HT1080 (cell line): ENCODE measurements at regions not wholly inside any gene's neighbourhood (a gene's known extent, or its start where the extent isn't known, plus 50 kb on each side); places are given as distances from the start of the nearest gene placed in this dataset.
"Not testable (repeated sequence)": the region's sequence is repeated elsewhere in the genome, so short reads cannot be mapped to it uniquely, and the experiment has no call there.

Experiments
- DNase-seq: peaks from one replicate; pipeline ENCODE4 v3.0.0-alpha.2; 2015; ENCODE audit warnings: low read depth

DNA sequence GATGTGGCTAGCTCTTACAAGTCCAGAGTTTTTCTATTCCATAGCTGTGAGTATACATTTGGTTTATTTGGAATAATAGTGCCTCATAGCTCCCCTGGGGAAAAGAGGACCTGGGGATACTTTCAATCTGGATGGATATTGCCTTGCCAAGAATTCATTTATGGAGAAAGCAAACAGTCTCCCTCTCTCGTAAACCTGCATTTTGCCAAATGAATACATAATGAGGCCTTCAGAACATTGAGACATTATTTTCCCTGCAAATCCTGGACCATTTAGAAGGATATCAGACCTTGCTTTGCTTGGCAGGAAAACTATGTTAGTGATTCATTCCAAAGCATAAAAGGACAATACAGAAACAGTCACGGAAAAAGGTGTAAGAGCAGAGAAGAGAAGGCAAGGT, 569.6 kb upstream of the BRINP1 start:
- DNase-seq = no peak

DNA sequence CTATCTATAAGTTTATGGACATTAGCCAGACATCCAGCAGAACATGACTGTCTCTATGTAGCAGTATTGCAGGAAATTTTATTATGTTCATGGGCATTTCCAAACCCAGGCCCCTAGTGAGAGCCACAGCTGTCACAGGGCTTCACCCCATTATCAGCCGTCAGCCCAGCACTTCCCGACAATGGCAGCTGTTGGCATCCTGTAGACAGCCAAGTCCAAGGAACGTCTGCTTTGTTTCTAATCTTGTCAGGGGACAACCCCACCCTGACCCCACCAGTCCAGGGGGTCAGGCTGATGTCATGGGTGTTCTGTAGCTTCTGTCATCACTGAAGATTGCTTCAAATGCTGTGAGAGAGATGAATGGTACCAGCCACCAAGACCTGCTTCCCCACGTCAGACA, 565.3 kb upstream of the BRINP1 start:
- DNase-seq = no peak

DNA sequence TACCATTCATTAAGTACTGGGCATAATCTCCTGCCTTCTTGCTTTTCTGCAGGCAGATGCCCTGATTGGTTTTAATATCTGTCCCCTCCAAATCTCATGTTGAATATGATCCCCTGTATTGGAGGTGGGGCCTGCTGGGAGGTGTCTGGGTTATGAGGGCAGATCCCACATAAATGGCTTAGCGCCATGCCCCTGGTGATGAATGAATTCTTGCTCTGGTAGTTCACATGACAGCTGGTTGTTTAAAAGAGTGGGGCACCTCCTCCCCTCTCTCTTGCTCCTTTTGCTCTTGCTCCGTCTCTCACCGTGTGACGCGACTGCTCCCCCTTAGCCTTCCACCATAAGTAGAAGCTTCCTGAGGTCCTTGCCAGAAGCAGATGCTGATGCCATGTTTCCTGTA, 564.0 kb upstream of the BRINP1 start:
- DNase-seq = no peak

DNA sequence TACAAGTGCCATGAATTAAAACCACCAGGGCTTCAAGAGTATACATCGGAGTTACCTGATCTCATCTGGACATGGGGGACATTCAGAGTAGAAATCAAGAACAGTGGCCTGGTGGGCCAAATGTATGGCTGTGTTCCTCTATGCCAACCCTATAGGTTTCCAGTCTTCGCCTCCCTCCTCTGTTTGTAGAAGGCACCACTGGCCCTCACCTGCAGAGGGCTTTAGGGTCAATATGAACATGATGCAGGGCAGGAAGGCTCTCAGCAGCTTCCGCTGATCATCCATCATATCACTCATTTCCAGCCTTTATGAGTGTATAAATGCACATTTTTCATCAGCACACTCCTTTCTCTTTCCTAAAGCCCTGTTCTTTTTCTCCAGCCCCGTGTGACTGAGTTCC, 555.5 kb upstream of the BRINP1 start:
- no peak for DNase-seq

DNA sequence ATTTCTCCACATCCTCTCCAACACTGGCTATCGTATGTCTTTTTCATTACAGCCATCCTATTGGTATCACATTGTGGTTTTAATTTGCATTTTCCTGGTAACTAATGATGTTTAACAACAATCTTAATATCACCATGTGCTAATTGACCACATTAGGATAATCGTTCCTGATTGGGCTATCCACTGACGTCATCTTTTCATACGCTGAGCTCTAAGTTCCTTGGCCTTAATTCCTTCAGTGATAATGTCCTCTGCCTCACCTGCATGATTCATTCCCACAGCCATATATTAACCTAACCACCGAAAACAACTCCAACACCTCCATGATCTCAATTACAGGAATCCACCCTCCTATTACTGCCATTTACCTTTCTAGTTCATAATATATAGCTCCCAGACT, 547.9 kb upstream of the BRINP1 start:
- no peak for DNase-seq

DNA sequence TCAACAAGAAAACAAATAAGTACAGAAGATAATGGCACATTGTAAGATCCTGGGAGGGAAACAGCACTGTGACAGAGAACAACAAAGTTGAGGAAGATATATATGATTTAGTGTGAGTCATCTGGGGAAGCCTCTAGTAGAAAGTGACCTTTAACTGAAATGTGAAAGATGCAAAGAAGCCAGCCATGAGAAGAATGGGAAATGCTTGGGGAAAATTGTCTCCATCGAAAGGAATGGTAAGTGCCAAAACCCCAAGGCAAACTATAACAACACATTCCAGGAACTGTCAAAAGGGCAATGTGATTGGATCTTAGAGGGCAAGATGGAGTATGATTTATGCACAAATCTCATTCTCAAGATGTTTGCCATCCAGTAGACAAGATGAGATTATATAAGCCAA, 537.8 kb upstream of the BRINP1 start:
- DNase-seq = no peak

DNA sequence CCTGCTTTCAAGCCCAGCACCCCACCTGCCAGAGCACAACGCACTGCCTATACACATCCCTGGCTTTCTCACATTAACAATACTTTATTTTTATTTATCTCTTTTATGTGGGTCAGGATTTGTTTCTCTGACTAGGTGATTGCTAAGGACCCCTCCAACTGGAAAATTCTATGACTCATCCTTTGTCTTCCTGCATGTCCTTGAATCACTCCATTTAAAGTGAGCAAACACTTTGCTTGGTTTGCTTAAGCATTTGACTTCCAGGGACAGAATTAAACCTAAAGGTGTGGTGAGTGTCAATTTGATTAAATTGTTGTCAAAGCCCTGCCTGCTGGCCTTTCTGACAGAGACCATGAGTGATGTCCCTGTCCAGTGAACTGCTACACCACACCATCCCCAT, 536.5 kb upstream of the BRINP1 start:
- DNase-seq = peak; percentile 9

DNA sequence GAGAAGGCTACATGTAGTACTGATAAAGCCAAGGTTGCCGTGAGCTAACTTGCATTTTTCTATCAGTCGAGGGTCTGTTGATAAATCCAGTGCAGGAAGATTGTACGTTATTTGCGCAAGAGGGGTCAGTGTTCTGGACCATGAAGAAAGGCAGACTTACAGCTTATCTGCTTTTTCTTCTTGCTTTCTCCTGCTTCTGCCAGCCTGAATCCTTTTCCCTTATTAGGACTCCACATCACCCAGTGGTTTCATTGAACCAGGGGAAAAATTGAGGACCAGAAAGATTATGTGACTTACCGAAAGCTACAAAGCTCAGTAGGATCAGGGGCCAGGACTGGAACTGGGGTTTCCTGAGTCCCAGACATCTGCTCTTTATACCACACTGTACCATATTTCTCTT, 534.6 kb upstream of the BRINP1 start:
- no peak for DNase-seq

DNA sequence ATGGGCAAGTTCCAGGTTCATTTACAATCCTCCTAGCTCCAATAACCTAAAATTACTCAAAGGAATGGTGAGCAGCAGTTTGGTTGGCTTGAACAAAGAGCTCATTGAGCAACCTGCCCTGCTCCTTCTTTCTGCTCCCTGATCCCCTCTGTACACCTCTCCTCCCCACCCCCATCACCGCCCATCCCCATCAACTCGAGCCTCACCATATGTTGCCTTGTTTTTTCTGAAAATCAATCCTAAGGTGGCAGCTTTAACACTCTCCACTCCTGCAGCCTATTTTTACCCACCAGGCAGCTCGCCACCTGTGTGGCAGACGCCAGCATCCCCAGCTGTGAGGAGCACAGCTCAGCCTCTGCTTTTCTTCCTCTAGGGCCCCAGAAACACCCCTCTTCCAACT, 533.4 kb upstream of the BRINP1 start:
- DNase-seq = no peak

DNA sequence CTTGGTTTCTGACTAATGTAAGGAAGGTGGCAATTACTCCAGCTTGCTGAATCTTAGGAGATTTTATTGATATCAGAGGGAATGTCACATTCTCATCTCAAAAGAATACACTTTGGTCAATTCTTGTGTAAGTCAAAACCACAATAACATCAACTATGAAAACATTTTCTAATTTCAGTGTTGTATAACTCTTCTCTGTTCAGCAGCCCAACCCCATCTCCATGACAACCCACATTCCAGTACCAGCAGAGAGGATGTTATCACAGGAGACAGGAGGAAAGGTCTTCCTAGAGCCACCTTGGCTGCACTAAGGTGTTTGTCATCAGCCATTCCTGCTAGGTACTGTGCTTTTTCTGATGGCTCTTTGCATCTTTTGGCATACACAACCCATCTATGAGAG, 529.1 kb upstream of the BRINP1 start:
- no peak for DNase-seq

DNA sequence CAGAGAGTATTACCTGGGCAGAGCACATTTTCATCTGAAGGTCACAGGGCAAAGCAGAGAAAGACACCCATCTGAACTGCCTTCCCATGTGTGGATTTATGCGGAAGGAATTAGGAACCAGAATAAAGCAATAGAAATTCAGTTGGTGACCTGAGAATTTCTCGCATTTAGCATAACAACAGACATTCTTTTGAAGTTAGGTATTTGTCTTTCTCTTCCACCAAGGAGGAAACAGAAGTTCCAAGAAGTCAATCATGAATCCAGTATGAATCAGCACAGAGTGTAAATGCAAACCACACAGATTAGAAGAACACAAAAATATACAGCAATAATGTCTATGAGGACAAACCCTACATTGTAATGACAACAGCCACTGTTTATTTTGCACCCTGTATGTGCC, 515.2 kb upstream of the BRINP1 start:
- no peak for DNase-seq

DNA sequence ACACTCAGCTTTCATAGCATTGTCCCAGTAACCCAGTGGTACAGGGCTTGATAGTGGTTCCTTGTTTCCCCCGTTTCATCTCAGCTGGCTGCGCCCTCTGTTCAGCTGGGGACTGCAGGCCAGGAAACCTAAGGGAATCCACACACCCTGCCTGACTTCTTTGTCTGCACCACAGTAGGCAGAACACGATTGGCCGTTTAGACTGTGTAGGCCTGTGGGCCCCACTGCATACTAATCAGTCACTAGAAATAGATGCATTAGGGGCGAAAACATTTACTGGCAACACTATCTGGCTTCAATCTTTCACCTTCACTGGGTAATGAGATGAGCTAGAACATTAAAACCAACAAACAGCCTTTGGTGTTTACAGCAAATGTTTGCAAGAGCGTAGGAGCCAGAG, 512.7 kb upstream of the BRINP1 start:
- no peak for DNase-seq

DNA sequence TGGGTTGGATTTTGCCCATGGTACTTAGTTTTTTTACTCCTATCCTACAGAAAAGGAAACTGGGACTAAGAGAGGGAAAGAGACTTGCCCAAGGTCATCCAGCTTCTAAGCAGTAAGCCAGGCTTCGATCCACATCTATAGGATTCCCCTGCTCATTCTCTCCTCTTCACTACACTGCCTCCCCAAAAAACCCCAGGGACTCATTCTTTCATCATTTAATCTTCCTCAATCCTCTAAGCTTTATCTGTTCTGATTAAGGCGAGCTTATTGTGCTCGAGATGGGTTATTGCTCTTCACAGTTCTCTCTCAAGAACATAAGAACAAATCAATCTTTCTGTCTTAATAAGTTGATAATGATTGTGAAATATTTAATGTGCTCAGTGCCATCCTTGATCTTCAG, 511.1 kb upstream of the BRINP1 start:
- DNase-seq = no peak

DNA sequence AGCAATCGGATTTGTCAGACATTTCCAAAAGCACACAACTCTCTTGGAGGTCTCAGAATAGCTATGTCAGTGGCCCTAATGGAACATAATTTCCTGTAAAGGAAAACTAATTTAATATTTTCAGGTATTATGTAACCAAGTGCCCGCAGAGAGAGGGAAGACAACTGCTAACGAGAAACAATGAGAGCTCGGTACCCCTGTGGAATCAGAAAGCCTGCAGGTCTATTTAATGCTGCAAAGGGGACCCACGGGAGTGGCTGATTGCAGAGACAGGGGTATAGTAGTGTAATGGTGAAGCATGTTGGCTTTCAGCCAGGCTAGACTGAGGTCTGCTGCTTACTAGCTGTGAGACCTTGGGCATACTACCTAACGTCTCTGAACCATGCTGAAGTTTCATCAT, 508.1 kb upstream of the BRINP1 start:
- DNase-seq = no peak

DNA sequence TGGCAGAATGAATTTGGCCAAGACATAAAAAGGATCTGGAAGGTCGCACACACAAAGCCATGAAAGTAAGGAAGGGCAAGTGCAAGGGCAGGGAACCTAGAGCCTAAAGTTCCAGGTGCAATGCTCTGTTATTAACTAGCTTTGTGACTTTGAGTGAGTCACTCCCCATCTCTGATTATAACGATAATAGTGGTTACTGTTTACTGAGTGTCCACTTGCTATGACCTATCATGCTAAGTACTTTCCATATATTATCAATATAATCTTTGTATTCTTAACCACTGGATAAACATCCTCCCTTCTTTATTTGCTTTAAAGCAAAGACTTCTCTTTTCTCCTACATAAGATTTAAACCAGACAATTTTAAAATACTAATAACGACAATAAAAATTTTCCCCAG, 504.6 kb upstream of the BRINP1 start:
- no peak for DNase-seq

DNA sequence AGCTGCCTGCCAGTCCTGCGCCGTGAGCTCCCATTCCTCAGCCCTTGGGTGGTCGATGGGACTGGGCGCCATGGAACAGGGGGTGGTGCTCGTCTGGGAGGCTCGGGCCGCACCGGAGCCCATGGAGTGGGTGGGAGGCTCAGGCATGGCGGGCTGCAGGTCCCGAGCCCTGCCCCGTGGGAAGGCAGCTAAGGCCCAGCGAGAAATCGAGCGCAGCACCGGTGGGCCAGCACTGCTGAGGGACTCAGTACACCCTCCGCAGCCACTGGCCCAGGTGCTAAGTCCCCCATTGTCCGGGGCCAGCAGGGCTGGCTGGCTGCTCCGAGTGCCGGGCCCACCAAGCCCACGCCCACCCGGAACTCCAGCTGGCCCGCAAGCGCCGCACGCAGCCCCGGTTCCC, 501.0 kb upstream of the BRINP1 start:
- DNase-seq = not testable (repeated sequence)

DNA sequence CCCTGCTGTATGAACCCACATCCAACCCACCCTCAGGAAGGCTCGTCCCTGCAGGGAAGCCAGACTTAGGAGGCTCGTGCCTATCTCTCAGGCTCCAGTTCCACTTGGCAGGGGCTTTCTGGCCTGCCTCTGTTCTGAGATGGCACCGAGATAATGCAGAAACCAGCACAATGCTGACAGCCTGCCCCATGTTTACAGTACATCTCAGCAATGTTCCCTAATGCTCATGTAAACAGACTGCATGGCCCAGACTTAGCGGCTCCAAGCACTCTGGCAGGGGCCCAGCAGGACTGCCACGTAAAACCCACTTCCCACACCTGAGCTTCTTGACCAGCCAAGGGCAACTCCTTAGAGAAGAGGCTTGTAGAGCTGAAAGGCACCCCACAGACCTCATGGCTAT, 499.5 kb upstream of the BRINP1 start:
- DNase-seq = no peak

DNA sequence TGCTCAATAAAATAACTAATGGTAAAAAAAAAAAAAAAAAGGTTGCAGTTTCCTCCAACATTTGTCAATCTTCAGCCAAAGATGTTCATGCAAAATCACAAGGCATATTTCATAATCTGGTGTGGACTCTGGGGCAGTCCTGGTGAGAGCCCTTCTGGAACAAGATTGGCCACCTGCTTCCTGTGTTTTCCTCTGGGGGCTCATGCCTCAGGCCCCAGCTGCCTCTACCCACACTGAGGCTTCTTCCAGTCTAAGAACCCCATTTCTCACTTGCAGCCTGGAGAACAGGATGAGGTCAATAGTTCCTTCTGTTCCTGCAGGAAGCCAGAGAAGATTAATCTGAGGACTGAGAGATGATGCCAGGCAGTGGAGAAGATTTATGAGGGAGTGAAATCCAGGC, 492.6 kb upstream of the BRINP1 start:
- no peak for DNase-seq

DNA sequence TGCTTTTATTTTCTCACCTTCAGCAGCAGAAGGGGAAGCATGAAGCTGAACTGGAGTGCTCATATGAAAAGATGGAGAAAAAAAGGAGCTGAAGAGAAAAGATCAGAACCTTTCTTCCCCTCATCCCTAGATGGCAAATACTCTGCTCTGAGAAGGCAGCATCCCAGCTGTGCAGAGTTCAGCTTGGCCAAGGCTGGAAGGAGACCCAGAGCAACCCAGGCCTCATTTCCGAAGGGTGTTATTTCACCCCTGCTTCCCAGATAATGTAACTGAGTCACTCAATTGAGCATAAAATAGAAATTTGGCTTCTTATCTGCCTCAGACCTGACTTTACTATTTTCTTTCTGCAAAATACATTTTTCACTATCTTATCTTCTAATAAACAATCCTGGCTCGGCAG, 489.9 kb upstream of the BRINP1 start:
- no peak for DNase-seq

DNA sequence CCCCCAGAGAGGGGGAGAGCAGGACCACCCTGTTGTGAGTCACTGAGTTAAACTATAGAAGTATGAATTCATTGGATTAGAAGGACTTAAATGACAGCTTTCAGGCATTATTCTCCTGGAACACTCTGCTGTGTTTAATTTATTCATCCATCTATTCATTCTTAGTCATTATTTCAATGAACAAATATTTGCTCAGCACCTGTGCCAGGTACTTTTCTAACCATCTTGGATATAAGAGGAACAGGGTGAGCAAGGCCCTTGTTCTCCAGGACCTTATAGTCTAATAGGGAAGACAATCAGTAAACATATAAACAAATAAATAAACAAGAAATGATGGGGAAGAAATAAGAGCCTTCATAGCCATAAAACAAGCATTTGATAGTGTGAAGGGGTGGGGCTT, 483.9 kb upstream of the BRINP1 start:
- no peak for DNase-seq

DNA sequence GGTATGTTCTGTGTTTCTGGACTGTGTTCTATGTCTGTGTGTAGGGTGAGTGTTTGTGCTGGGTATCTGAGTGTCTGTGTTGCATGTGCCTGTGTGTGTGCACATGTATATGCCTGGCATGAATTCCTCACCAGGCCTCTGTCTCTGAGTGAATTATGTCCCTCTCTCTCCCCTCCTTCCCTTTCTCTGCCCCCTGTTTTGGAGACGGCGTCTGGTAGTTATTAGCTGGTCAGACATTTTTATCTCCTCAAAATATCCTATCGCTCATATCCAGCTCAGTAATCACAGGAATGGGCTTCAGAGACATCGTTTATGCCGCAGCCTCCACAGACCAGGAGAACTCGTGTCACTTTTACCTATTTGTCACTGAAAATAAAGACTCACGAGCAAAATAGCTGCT, 483.2 kb upstream of the BRINP1 start:
- no peak for DNase-seq

DNA sequence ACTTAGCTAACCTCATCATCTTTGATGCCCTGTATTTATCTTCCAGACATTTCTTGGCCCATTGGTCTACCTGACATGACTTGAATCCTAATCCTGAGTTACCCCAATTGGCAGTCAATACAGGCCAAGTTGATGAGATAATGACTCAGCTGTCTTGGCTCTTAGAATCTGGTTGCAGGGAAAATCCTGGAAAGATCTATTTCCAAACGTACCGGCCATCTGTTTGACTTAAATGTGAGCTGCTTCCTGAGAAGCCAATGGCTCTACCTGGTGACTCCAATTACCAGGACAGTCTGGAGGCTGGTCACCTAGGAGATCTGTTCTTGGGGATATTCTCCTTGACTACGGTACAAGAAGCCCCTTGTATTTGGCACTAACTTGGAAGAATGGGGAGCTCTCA, 475.2 kb upstream of the BRINP1 start:
- DNase-seq = no peak

DNA sequence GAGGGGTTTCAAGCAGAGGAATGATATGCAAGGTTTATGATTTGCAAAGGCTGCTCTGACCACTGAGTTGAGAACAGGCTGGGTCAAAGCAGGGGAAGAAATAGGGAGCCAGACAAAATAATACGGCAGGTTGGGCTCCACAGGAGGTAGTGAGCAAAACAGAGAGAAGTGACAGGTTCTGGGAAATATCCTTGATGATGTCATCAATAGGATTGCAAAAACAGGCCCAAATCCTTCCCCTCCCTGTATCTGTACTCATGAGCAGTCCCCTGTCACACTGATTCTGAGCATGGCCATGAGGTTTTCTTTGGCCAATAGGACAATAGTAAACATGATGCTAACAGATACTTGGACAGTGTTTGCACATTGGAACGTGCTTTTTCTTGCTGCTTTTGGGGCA, 471.8 kb upstream of the BRINP1 start:
- DNase-seq = no peak

DNA sequence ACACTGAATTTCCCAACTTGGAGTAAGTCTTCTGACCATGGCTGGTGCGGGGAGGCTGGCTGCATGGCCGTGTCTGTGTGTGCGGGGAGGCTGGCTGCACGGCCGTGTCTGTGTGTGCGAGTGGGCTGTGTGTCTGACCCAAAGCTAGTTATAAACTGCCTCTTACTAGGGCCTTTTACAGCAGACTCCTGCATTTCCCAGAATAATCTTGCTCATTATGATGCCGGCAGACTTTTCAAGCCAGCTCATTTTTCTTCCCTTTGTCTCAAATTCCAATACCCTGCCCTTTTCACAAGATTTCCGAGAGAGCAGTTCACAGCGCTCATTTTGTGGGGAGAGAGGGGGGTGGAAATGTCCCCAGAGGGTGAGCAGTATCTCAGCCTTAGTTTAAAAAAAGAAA, 470.7 kb upstream of the BRINP1 start:
- no peak for DNase-seq

DNA sequence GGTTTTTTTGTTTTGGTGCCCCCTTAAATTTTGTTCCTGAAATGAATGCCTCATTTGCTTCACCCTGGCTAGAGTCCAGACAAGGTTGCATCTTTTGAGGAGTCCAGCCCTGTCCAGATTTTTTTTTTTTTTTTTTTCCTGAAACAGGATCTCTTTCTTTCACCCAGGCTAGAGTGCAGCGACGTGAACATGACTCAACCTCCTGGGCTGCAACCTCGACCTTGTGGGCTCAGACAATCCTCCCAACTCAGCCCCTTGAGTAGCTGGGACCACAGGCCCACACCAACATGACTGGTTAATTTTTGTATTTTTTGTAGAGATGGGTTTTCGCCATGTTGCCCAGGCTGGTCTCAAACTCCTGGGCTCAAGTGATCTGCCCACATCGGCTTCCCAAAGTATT, 469.0 kb upstream of the BRINP1 start:
- DNase-seq = peak; percentile 20
